K562 (cell line): ENCODE measurements at regions not wholly inside any gene's neighbourhood (a gene's known extent, or its start where the extent isn't known, plus 50 kb on each side); places are given as distances from the start of the nearest gene placed in this dataset.
"Not testable (repeated sequence)": the region's sequence is repeated elsewhere in the genome, so short reads cannot be mapped to it uniquely, and the experiment has no call there.

Experiments
- GABPB2 ChIP-seq: fragments of 250-450 bp; sonication (Bioruptor Pico); conservative IDR thresholded peaks from 2 replicates; pipeline ENCODE4 v1.5.1; 2021; ENCODE audit warnings: mild to moderate bottlenecking
- KAT2B ChIP-seq: IDR thresholded peaks from one replicate; pipeline ENCODE4 v1.6.1; 2012; ENCODE audit warnings: low read depth, mild to moderate bottlenecking, control low read depth, inconsistent platforms, low read length, moderate library complexity
- POLR2A ChIP-seq: fragments of 450-650 bp; conservative IDR thresholded peaks from 2 replicates; pipeline ENCODE4 v1.6.1; 2016
- ZNF253 ChIP-seq: fragments of 250-450 bp; sonication (Bioruptor Pico); conservative IDR thresholded peaks from 2 replicates; pipeline ENCODE4 v1.6.1; 2021; ENCODE audit warnings: mild to moderate bottlenecking

DNA sequence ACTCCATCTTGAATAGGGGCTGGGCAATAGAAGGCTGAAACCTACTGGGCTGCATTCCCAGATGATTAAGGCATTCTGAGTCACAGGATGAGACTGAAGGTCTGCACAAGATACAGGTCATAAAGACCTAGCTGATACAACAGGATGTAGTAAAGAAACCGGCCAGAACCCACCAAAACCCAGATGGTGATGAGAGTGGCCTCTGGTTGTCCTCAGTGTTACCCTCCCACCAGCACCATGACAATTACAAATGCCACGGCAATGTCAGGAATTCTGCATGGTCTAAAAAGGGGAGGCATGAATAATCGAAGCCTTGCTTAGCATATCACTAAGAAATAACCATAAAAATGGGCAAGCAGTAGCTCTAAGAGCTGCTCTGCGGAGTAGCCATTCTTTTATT, 197.0 kb upstream of the USP9Y start:
- TF ChIP-seq ZNF253 (CRISPR knock-in tag); KAT2B; POLR2A; GABPB2: not testable (repeated sequence)
